OCI-LY1 (cell line): ENCODE measurements at regions not wholly inside any gene's neighbourhood (a gene's known extent, or its start where the extent isn't known, plus 50 kb on each side); places are given as distances from the start of the nearest gene placed in this dataset.

ENCODE experiments used
- H2AFZ ChIP-seq: fragments of 200-600 bp; sonication (generic), shearing (Covaris generic); 2 replicates; pipeline ENCODE4 v1.6.0; 2014; ENCODE audit warnings: antibody characterized with exemption, mild to moderate bottlenecking, low read length
- H3F3A ChIP-seq: fragments of 200-600 bp; sonication (generic), shearing (Covaris generic); 2 replicates; pipeline ENCODE4 v1.6.0; 2014; ENCODE audit warnings: mild to moderate bottlenecking, antibody characterized with exemption, low read length, moderate library complexity; ENCODE audit not compliant: insufficient read depth
- H3K27ac ChIP-seq: fragments of 200-600 bp; sonication (generic); 2 replicates; pipeline ENCODE4 v1.5.1; 2014; ENCODE audit warnings: low read length, mixed run types, mild to moderate bottlenecking, low read depth; ENCODE audit not compliant: poor library complexity, severe bottlenecking
- H3K27me3 ChIP-seq: fragments of 200-600 bp; sonication (generic); 2 replicates; pipeline ENCODE4 v1.6.0; 2014; ENCODE audit warnings: antibody characterized with exemption, mild to moderate bottlenecking, low read length, moderate library complexity; ENCODE audit not compliant: insufficient read depth
- H3K36me3 ChIP-seq: fragments of 200-600 bp; sonication (generic); 2 replicates; pipeline ENCODE4 v1.6.1; 2014; ENCODE audit warnings: mild to moderate bottlenecking, antibody characterized with exemption, low read length, moderate library complexity, mixed read lengths; ENCODE audit not compliant: insufficient read depth
- H3K4me1 ChIP-seq: fragments of 200-600 bp; sonication (generic); 2 replicates; pipeline ENCODE4 v1.5.1; 2014; ENCODE audit warnings: mild to moderate bottlenecking, low read length, moderate library complexity; ENCODE audit not compliant: insufficient read depth, severe bottlenecking
- H3K4me2 ChIP-seq: fragments of 200-600 bp; sonication (generic), shearing (Covaris generic); 2 replicates; pipeline ENCODE4 v1.6.1; 2014; ENCODE audit warnings: low read length
- H3K4me3 ChIP-seq: fragments of 200-600 bp; sonication (generic); 2 replicates; pipeline ENCODE4 v1.5.1; 2014; ENCODE audit warnings: low read length, low read depth, mild to moderate bottlenecking, mixed read lengths; ENCODE audit not compliant: poor library complexity, severe bottlenecking
- H3K79me2 ChIP-seq: fragments of 200-600 bp; shearing (Covaris generic); 2 replicates; pipeline ENCODE4 v1.6.1; 2016; ENCODE audit warnings: mixed run types, low read length, mixed read lengths; ENCODE audit not compliant: insufficient read depth
- H3K9ac ChIP-seq: fragments of 200-600 bp; sonication (generic), shearing (Covaris generic); 2 replicates; pipeline ENCODE4 v1.6.1; 2014; ENCODE audit warnings: mild to moderate bottlenecking, low read length, mixed read lengths
- H3K9me2 ChIP-seq: fragments of 200-600 bp; sonication (generic), shearing (Covaris generic); 2 replicates; pipeline ENCODE4 v1.6.1; 2014; ENCODE audit warnings: low read depth, mild to moderate bottlenecking, low read length, mixed read lengths
- H3K9me3 ChIP-seq: fragments of 200-600 bp; shearing (Covaris generic); 2 replicates; pipeline ENCODE4 v1.6.1; 2014; ENCODE audit warnings: low read length, mixed read lengths
- H4K20me1 ChIP-seq: fragments of 200-600 bp; sonication (generic), shearing (Covaris generic); 2 replicates; pipeline ENCODE4 v1.6.0; 2016; ENCODE audit warnings: mild to moderate bottlenecking, low read length; ENCODE audit not compliant: insufficient read depth
- CTCF ChIP-seq: fragments of 200-600 bp; sonication (generic), shearing (Covaris generic); IDR thresholded peaks from 2 replicates; pipeline ENCODE4 v1.5.1; 2017; ENCODE audit warnings: mild to moderate bottlenecking, antibody characterized with exemption, low read length, moderate library complexity, mixed read lengths
- EZH2 ChIP-seq: fragments of 200-600 bp; sonication (generic), shearing (Covaris generic); IDR thresholded peaks from 2 replicates; pipeline ENCODE4 v1.8.0; 2017; ENCODE audit warnings: borderline replicate concordance, mixed run types, mild to moderate bottlenecking, antibody characterized with exemption, low read length, moderate library complexity, mixed read lengths

GRCh38 chr2:144937066-144937465 lies 417.1 kb upstream of the ZEB2 start:
- no peak overlapping the region for H3K27ac ChIP-seq

GRCh38 chr2:144936442-144936841 lies 416.5 kb upstream of the ZEB2 start:
- Histone ChIP-seq H3K27ac (peak overlapping the region; percentile 79), H4K20me1 (no peaks in the 10 kb centered on the region), H3K27me3 (no peaks in the 10 kb centered on the region), H3K9me3 (no peaks in the 10 kb centered on the region), H3K36me3 (no peaks in the 10 kb centered on the region), H3K9me2 (no peaks in the 10 kb centered on the region), H3F3A (no peaks in the 10 kb centered on the region), H3K4me1 (peaks cover 29% of the 10 kb centered on the region), H3K4me3 (no peak overlapping the region), H2AFZ (no peak overlapping the region), H3K9ac (no peak overlapping the region), H3K4me2 (no peak overlapping the region), H3K79me2 (no peaks in the 10 kb centered on the region)
- TF ChIP-seq CTCF, result no peak
- no peak for TF ChIP-seq EZH2

More at GRCh38 chr2:144937066-144937465, 417.1 kb upstream of the ZEB2 start:
- TF ChIP-seq CTCF (no peak), EZH2 (no peak)
- Histone ChIP-seq H3K79me2 (no peaks in the 10 kb centered on the region), H4K20me1 (no peaks in the 10 kb centered on the region), H3F3A (no peaks in the 10 kb centered on the region), H3K9me2 (no peaks in the 10 kb centered on the region), H3K9me3 (no peaks in the 10 kb centered on the region), H3K27me3 (no peaks in the 10 kb centered on the region), H3K36me3 (no peaks in the 10 kb centered on the region), H2AFZ (no peak overlapping the region), H3K4me3 (no peak overlapping the region), H3K9ac (no peak overlapping the region), H3K4me2 (no peak overlapping the region), H3K4me1 (peaks cover 29% of the 10 kb centered on the region)

GRCh38 chr2:144935736-144936135 lies 415.8 kb upstream of the ZEB2 start:
- TF ChIP-seq EZH2 (no peak), CTCF (no peak)
- no peaks in the 10 kb centered on the region for H3K79me2 ChIP-seq
- no peaks in the 10 kb centered on the region for H3K9me2 ChIP-seq
- no peaks in the 10 kb centered on the region for H3K9me3 ChIP-seq
- H4K20me1 ChIP-seq, result no peaks in the 10 kb centered on the region
- peak overlapping the region; percentile 91; the same call in 1 of the 2 replicates for H2AFZ ChIP-seq
- peak overlapping the region; percentile 57 for H3K4me2 ChIP-seq
- no peaks in the 10 kb centered on the region for H3K36me3 ChIP-seq
- peak overlapping the region; percentile 79 for H3K27ac ChIP-seq
- no peaks in the 10 kb centered on the region for H3F3A ChIP-seq
- H3K4me1 ChIP-seq, result peaks cover 29% of the 10 kb centered on the region
- 0 out of 2 replicates have a peak overlapping the region, but pooled peaks have one; percentile 19 for H3K9ac ChIP-seq
- no peaks in the 10 kb centered on the region for H3K27me3 ChIP-seq
- H3K4me3 ChIP-seq, result no peak overlapping the region
